ENCODE measurements at regions not wholly inside any gene's neighbourhood (a gene's known extent, or its start where the extent isn't known, plus 50 kb on each side); places are given as distances from the start of the nearest gene placed in this dataset.

DNA sequence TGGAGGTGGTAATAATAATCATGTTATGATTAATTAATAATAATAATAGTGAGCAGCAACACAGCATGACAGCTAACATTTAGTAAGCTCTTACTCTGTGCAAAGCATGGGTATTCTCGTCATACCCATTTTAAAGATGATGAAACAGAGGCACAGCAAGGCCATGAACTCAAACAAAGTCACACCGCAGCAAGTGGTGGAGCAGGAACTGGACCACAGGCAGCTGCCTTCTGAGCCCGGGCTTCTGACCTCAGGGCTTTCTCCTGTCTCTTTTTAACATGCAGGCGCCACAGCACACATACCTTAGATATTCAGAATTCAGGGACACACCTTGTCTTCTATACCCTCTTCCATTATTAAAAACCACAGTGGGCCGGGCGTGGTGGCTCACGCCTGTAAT is 50.7 kb upstream of the SPATA12 start:
- ChIA-PET POLR2A (no interaction called here), CTCF (no interaction called here)
- Mint-ChIP-seq H3K4me1 (peaks cover 22% of the 10 kb centered on the region), H3K27ac (no peak overlapping the region), H3K27me3 (ENCODE audit: low read depth) (no peaks in the 10 kb centered on the region), H3K9me3 (peaks cover 12% of the 10 kb centered on the region), H3K36me3 (peaks cover 9% of the 10 kb centered on the region; the same call in 1 of the 2 replicates), H3K4me3 (no peak overlapping the region)
- DNase-seq (ENCODE audit: low spot score) (no peak), ATAC-seq (no peak)
- TF ChIP-seq, protein P1, sequence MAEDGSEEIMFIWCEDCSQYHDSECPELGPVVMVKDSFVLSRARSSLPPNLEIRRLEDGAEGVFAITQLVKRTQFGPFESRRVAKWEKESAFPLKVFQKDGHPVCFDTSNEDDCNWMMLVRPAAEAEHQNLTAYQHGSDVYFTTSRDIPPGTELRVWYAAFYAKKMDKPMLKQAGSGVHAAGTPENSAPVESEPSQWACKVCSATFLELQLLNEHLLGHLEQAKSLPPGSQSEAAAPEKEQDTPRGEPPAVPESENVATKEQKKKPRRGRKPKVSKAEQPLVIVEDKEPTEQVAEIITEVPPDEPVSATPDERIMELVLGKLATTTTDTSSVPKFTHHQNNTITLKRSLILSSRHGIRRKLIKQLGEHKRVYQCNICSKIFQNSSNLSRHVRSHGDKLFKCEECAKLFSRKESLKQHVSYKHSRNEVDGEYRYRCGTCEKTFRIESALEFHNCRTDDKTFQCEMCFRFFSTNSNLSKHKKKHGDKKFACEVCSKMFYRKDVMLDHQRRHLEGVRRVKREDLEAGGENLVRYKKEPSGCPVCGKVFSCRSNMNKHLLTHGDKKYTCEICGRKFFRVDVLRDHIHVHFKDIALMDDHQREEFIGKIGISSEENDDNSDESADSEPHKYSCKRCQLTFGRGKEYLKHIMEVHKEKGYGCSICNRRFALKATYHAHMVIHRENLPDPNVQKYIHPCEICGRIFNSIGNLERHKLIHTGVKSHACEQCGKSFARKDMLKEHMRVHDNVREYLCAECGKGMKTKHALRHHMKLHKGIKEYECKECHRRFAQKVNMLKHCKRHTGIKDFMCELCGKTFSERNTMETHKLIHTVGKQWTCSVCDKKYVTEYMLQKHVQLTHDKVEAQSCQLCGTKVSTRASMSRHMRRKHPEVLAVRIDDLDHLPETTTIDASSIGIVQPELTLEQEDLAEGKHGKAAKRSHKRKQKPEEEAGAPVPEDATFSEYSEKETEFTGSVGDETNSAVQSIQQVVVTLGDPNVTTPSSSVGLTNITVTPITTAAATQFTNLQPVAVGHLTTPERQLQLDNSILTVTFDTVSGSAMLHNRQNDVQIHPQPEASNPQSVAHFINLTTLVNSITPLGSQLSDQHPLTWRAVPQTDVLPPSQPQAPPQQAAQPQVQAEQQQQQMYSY (CRISPR knock-in tag; IDR thresholded peaks at IDR 0.05) = no peak
- TF ChIP-seq, protein P2, sequence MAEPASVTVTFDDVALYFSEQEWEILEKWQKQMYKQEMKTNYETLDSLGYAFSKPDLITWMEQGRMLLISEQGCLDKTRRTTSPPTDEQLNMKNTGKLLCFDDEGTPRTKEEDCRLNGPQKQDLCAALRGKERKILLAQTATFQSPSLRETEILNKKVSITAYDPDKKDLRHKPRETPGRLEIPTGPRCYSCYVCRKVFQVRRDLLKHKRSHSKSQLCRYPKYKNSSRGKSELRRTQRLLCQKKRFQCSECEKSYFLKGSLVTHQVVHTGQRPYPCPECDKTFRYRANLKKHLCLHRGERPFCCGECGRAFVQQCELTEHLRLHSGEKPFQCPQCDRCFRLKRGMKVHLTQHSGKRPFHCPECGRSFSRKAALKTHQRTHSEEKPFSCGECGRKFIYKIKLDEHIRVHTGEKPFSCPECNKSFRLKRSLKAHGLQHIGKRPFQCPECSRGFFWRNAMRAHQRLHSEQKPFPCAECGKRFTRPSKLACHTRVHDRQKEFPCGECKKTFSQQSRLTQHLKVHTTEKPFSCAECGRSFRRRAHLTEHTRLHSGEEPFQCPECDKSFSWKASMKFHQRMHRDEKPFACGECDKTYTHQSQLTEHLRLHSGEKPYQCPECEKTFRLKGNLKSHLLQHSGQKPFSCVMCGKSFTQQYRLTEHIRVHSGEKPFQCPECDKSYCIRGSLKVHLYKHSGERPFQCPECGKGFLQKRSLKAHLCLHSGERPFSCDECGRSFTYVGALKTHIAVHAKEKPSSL (CRISPR knock-in tag; conservative IDR thresholded peaks at IDR 0.05) = no peak
- no peak for TF ChIP-seq ESRRA (CRISPR knock-in tag; IDR thresholded peaks at IDR 0.05; ENCODE audit: borderline replicate concordance)
- TF ChIP-seq ZNF396 (CRISPR knock-in tag; IDR thresholded peaks at IDR 0.05; ENCODE audit: borderline replicate concordance) = no peak
- TF ChIP-seq TEAD4 (CRISPR knock-in tag; IDR thresholded peaks at IDR 0.05) = no peak
- no peak for TF ChIP-seq RORB (CRISPR knock-in tag; IDR thresholded peaks at IDR 0.05)
- TF ChIP-seq, protein P3, sequence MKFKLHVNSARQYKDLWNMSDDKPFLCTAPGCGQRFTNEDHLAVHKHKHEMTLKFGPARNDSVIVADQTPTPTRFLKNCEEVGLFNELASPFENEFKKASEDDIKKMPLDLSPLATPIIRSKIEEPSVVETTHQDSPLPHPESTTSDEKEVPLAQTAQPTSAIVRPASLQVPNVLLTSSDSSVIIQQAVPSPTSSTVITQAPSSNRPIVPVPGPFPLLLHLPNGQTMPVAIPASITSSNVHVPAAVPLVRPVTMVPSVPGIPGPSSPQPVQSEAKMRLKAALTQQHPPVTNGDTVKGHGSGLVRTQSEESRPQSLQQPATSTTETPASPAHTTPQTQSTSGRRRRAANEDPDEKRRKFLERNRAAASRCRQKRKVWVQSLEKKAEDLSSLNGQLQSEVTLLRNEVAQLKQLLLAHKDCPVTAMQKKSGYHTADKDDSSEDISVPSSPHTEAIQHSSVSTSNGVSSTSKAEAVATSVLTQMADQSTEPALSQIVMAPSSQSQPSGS (CRISPR knock-in tag; IDR thresholded peaks at IDR 0.05; ENCODE audit: borderline replicate concordance, low read depth) = no peak
- TF ChIP-seq, protein P4, sequence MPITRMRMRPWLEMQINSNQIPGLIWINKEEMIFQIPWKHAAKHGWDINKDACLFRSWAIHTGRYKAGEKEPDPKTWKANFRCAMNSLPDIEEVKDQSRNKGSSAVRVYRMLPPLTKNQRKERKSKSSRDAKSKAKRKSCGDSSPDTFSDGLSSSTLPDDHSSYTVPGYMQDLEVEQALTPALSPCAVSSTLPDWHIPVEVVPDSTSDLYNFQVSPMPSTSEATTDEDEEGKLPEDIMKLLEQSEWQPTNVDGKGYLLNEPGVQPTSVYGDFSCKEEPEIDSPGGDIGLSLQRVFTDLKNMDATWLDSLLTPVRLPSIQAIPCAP (CRISPR knock-in tag; IDR thresholded peaks at IDR 0.05) = no peak
- no peak for TF ChIP-seq ELF4 (CRISPR knock-in tag; IDR thresholded peaks at IDR 0.05; ENCODE audit: low read depth)
- no peak for TF ChIP-seq SOX15 (CRISPR knock-in tag; IDR thresholded peaks at IDR 0.05)
- TF ChIP-seq, protein P5, sequence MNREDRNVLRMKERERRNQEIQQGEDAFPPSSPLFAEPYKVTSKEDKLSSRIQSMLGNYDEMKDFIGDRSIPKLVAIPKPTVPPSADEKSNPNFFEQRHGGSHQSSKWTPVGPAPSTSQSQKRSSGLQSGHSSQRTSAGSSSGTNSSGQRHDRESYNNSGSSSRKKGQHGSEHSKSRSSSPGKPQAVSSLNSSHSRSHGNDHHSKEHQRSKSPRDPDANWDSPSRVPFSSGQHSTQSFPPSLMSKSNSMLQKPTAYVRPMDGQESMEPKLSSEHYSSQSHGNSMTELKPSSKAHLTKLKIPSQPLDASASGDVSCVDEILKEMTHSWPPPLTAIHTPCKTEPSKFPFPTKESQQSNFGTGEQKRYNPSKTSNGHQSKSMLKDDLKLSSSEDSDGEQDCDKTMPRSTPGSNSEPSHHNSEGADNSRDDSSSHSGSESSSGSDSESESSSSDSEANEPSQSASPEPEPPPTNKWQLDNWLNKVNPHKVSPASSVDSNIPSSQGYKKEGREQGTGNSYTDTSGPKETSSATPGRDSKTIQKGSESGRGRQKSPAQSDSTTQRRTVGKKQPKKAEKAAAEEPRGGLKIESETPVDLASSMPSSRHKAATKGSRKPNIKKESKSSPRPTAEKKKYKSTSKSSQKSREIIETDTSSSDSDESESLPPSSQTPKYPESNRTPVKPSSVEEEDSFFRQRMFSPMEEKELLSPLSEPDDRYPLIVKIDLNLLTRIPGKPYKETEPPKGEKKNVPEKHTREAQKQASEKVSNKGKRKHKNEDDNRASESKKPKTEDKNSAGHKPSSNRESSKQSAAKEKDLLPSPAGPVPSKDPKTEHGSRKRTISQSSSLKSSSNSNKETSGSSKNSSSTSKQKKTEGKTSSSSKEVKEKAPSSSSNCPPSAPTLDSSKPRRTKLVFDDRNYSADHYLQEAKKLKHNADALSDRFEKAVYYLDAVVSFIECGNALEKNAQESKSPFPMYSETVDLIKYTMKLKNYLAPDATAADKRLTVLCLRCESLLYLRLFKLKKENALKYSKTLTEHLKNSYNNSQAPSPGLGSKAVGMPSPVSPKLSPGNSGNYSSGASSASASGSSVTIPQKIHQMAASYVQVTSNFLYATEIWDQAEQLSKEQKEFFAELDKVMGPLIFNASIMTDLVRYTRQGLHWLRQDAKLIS (CRISPR knock-in tag; IDR thresholded peaks at IDR 0.05; ENCODE audit: borderline replicate concordance) = no peak

DNA sequence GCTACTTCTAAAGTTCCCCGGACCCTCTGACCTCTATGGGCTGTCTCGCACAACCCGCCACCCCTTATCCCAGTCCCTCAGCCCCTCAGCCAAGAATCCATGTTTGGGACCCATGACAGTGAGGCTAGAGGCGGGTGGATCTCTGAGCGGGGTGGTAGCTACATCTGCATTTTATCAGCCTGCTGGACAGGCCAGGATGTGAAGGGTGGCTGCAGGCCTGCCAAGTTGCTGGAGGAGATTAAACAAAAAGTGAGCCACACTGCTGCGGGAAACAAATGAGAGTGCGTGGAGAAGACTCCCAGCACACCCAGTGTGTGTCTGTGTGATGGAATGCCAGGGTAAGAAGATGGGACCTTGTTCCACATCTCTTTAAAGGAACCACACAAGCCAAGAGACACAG is 51.1 kb upstream of the SPATA12 start:
- Mint-ChIP-seq H3K4me3 (no peak overlapping the region), H3K36me3 (peaks cover 10% of the 10 kb centered on the region), H3K9me3 (peaks cover 12% of the 10 kb centered on the region), H3K27ac (no peak overlapping the region), H3K4me1 (peaks cover 22% of the 10 kb centered on the region), H3K27me3 (ENCODE audit: low read depth) (no peaks in the 10 kb centered on the region)
- ATAC-seq (no peak), DNase-seq (ENCODE audit: low spot score) (no peak)
- ChIA-PET CTCF (interaction anchor here (2.3 to 3.8 kb wide), 2 partner anchors 14 to 39 kb away, joined by 6 to 14 read pairs; no protein-coding TSS in a partner anchor), POLR2A (no interaction called here)
- no peak for TF ChIP-seq KAT7 (CRISPR knock-in tag; IDR thresholded peaks at IDR 0.05; ENCODE audit: borderline replicate concordance)
- TF ChIP-seq NR1H2 (CRISPR knock-in tag; IDR thresholded peaks at IDR 0.05) = no peak
- no peak for TF ChIP-seq FOXP1 (CRISPR knock-in tag; IDR thresholded peaks at IDR 0.05; ENCODE audit: borderline replicate concordance)
- TF ChIP-seq ZNF396 (CRISPR knock-in tag; IDR thresholded peaks at IDR 0.05; ENCODE audit: borderline replicate concordance) = no peak
- TF ChIP-seq, protein P2 (CRISPR knock-in tag; conservative IDR thresholded peaks at IDR 0.05) = no peak
- TF ChIP-seq, protein P6, sequence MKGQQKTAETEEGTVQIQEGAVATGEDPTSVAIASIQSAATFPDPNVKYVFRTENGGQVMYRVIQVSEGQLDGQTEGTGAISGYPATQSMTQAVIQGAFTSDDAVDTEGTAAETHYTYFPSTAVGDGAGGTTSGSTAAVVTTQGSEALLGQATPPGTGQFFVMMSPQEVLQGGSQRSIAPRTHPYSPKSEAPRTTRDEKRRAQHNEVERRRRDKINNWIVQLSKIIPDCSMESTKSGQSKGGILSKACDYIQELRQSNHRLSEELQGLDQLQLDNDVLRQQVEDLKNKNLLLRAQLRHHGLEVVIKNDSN (CRISPR knock-in tag; IDR thresholded peaks at IDR 0.05) = no peak
- TF ChIP-seq, protein P7, sequence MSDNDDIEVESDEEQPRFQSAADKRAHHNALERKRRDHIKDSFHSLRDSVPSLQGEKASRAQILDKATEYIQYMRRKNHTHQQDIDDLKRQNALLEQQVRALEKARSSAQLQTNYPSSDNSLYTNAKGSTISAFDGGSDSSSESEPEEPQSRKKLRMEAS (CRISPR knock-in tag; IDR thresholded peaks at IDR 0.05) = no peak
- no peak for TF ChIP-seq CBFB (CRISPR knock-in tag; IDR thresholded peaks at IDR 0.05; ENCODE audit: low read depth)
- TF ChIP-seq, protein P8, sequence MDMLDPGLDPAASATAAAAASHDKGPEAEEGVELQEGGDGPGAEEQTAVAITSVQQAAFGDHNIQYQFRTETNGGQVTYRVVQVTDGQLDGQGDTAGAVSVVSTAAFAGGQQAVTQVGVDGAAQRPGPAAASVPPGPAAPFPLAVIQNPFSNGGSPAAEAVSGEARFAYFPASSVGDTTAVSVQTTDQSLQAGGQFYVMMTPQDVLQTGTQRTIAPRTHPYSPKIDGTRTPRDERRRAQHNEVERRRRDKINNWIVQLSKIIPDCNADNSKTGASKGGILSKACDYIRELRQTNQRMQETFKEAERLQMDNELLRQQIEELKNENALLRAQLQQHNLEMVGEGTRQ (CRISPR knock-in tag; IDR thresholded peaks at IDR 0.05) = no peak
